ENCODE measurements at regions not wholly inside any gene's neighbourhood (a gene's known extent, or its start where the extent isn't known, plus 50 kb on each side); places are given as distances from the start of the nearest gene placed in this dataset.

- Histone ChIP-seq H3K4me3 (no peak overlapping the region), H3K36me3 (no peaks in the 10 kb centered on the region), H3K27me3 (no peaks in the 10 kb centered on the region), H3K4me1 (no peaks in the 10 kb centered on the region), H3K27ac (no peak overlapping the region), H3K9me3 (no peaks in the 10 kb centered on the region)
- no peak for DNase-seq
- no peak for TF ChIP-seq POLR2A (IDR thresholded peaks at IDR 0.05)
- TF ChIP-seq CTCF (IDR thresholded peaks at IDR 0.05): no peak
Observed at GRCh38 chr2:120515759-120516678, 170.1 kb downstream of the INHBB start.

DNA sequence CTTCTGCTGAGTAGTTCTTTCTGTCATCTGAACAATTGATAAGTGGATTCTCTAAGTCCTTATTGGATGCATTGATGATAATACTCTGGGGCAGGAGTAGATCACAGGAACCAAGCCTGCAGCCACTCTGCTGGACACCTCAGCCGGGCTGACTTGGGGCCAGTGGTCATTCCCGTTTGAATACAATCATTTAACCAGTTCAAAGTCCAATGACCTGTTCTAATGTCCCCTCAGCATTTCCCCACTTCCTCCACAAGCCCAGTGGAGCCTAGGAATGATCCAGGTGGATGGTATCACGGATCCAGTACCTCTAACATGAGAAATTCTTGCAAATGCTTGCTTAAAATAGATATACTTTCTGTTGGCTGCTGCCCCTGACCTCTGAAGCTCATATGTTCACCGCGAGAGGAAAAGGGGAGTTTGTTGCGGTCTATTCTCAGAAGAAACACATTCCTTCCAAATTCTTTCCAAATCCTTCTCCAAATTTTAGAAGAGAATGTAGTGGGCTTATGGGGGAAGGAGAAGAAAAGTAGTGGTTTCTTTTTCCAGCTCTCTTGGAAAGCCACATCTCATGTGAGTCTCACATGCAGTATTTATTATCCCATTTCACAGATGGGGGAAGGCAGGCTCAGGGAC is 170.9 kb downstream of the INHBB start:
- H3K4me3 ChIP-seq: no peak overlapping the region
- no peaks in the 10 kb centered on the region for H3K27me3 ChIP-seq
- no peaks in the 10 kb centered on the region for H3K9me3 ChIP-seq
- H3K4me1 ChIP-seq: no peaks in the 10 kb centered on the region
- TF ChIP-seq CTCF (IDR thresholded peaks at IDR 0.05) (no peak), POLR2A (IDR thresholded peaks at IDR 0.05) (no peak)
- DNase-seq: no peak
- H3K36me3 ChIP-seq: no peaks in the 10 kb centered on the region
- H3K27ac ChIP-seq: no peak overlapping the region

- H3K27ac ChIP-seq: no peak overlapping the region
- no peaks in the 10 kb centered on the region for H3K4me1 ChIP-seq
- TF ChIP-seq POLR2A (IDR thresholded peaks at IDR 0.05) (no peak), CTCF (IDR thresholded peaks at IDR 0.05) (no peak)
- no peak for DNase-seq
- no peaks in the 10 kb centered on the region for H3K27me3 ChIP-seq
- H3K9me3 ChIP-seq: no peaks in the 10 kb centered on the region
- no peaks in the 10 kb centered on the region for H3K36me3 ChIP-seq
- H3K4me3 ChIP-seq: no peak overlapping the region
Observed at GRCh38 chr2:120517751-120518469, 172.0 kb downstream of the INHBB start.

- Histone ChIP-seq H3K36me3 (no peaks in the 10 kb centered on the region), H3K27ac (no peak overlapping the region), H3K9me3 (no peaks in the 10 kb centered on the region), H3K4me1 (no peaks in the 10 kb centered on the region), H3K4me3 (no peak overlapping the region), H3K27me3 (no peaks in the 10 kb centered on the region)
- DNase-seq: peak in 1 of 3 donors; percentile 24
- TF ChIP-seq POLR2A (IDR thresholded peaks at IDR 0.05): no peak
Observed at GRCh38 chr2:120518819-120519218, 172.9 kb downstream of the INHBB start.

DNA sequence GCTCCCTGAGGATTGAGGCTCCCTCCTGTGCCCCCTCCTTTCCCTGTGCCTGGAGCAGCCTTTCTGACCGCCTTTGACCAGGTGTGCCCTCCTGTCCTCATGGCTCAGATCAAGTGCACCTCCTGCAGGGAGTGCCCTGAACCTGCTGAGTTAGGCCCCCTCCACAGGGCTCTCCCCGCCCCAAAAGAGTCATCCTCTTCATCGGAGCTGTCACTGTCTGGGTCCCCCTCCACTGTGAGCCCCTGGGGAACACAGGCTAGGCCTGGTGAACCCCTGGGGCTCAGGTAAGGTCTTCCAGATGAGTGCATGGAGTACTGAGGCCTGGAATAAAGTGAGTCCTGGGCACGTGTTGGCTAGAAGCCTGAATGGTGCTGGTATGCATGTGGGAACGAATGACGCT is 173.5 kb downstream of the INHBB start:
- DNase-seq: no peak
- no peaks in the 10 kb centered on the region for H3K9me3 ChIP-seq
- no peaks in the 10 kb centered on the region for H3K36me3 ChIP-seq
- TF ChIP-seq POLR2A (IDR thresholded peaks at IDR 0.05): no peak
- no peak for TF ChIP-seq CTCF (IDR thresholded peaks at IDR 0.05)
- no peak overlapping the region for H3K4me3 ChIP-seq
- H3K27ac ChIP-seq: no peak overlapping the region
- H3K4me1 ChIP-seq: no peaks in the 10 kb centered on the region
- H3K27me3 ChIP-seq: no peaks in the 10 kb centered on the region

DNA sequence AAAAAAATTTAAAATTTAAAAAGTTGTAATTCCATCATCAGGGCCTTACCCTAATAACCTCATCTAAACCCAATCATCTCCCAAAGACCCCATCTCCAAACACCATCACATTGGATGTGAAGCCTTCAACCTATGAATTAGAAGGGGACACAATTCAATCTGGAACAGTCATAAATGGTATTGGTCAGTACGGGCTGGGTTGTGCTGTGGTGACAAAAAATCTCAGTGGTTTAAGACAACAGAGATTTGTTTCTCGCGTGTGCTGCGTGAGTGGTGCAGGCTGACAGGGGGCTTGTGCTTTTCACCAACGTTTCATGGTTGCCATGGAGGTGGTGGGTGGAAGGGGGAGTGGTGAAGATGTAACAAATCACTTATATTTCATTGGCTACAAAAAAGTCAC is 174.5 kb downstream of the INHBB start:
- DNase-seq: no peak
- no peaks in the 10 kb centered on the region for H3K27me3 ChIP-seq
- H3K4me1 ChIP-seq: no peaks in the 10 kb centered on the region
- H3K4me3 ChIP-seq: no peak overlapping the region
- H3K9me3 ChIP-seq: no peaks in the 10 kb centered on the region
- H3K36me3 ChIP-seq: no peaks in the 10 kb centered on the region
- no peak for TF ChIP-seq CTCF (IDR thresholded peaks at IDR 0.05)
- TF ChIP-seq POLR2A (IDR thresholded peaks at IDR 0.05): no peak
- H3K27ac ChIP-seq: no peak overlapping the region
